Uterus (tissue), 2 donors: ENCODE measurements at regions not wholly inside any gene's neighbourhood (a gene's known extent, or its start where the extent isn't known, plus 50 kb on each side); places are given as distances from the start of the nearest gene placed in this dataset.

ENCODE experiments used
- CTCF ChIP-seq, 4 experiments: fragments of 200-600 bp in 2 of 4; fragments of 450-650 bp in 2 of 4; sonication (generic) in 2 of 4; IDR thresholded peaks; one replicate each; pipeline ENCODE4 v1.5.1; 2016 to 2019; ENCODE audit warnings: antibody characterized with exemption in 4 of 4, mild to moderate bottlenecking in 2 of 4, moderate library complexity in 1 of 4
- POLR2A ChIP-seq, 2 donors: fragments of 450-650 bp; IDR thresholded peaks; one replicate each; pipeline ENCODE4 v1.6.1; 2016; ENCODE audit warnings: antibody characterized with exemption in 2 of 2, mild to moderate bottlenecking in 1 of 2, moderate library complexity in 1 of 2

GRCh38 chr4:58961925-58962324, 1851.7 kb upstream of the IGFBP7 start:
- no peak for TF ChIP-seq CTCF (IDR thresholded peaks at IDR 0.05)
- no peak for TF ChIP-seq POLR2A (IDR thresholded peaks at IDR 0.05)
